ENCODE measurements at regions not wholly inside any gene's neighbourhood (a gene's known extent, or its start where the extent isn't known, plus 50 kb on each side); places are given as distances from the start of the nearest gene placed in this dataset.

GRCh38 chr1:199322278-199322677 lies 683.4 kb downstream of the PTPRC start:
- H3K79me2 ChIP-seq (ENCODE audit: control insufficient read depth, insufficient read depth, low read length) = no peaks in the 10 kb centered on the region
- intact Hi-C loops (cut with micrococcal nuclease; ENCODE audit: unreplicated experiment) = no loop called here
- H3K4me1 ChIP-seq (ENCODE audit: control insufficient read depth, insufficient read depth, low read length) = no peaks in the 10 kb centered on the region
- DNase-seq (ENCODE audit: low read depth, low spot score) (no peak), ATAC-seq (no peak), FAIRE-seq (no peak)
- no peaks in the 10 kb centered on the region; the same call in 2 of the 3 replicates for H3K9me3 ChIP-seq (replicated peaks; ENCODE audit: control insufficient read depth, insufficient read depth, low read length)
- ChIA-PET SMC1A (ENCODE audit: uncharacterized antibody, unreplicated experiment) (no interaction called here), POLR2A (interaction anchor here (0.5 kb wide), 1 partner anchor 103 kb away, joined by 5 read pairs; no protein-coding TSS in a partner anchor), CTCF (interaction anchor here (1.2 kb wide), 1 partner anchor 85 kb away, joined by 3 read pairs; no protein-coding TSS in a partner anchor), RAD21 (ENCODE audit: unreplicated experiment) (no interaction called here)
- no peak overlapping the region for H3K4me2 ChIP-seq (ENCODE audit: control insufficient read depth, insufficient read depth)
- WGBS (ENCODE audit: insufficient coverage, insufficient replicate concordance, low lambda C conversion rate, missing lambda C conversion rate) = 92% methylated on average over 1 of the region's 1 CpG
- no peak overlapping the region for H3K4me3 ChIP-seq
- H2AFZ ChIP-seq (ENCODE audit: control insufficient read depth, low read depth, low read length) = no peak overlapping the region
- in situ Hi-C loops (cut with MboI) = no loop called here
- H4K20me1 ChIP-seq (ENCODE audit: control insufficient read depth, insufficient read depth) = no peaks in the 10 kb centered on the region
- no peak overlapping the region for H3K9ac ChIP-seq (ENCODE audit: control insufficient read depth, insufficient read depth, low read length)
- no peaks in the 10 kb centered on the region for H3K36me3 ChIP-seq (ENCODE audit: control insufficient read depth in 2 of 2, insufficient read depth in 2 of 2, low read length in 1 of 2)
- BruUV-seq (replicated peaks) = no TSS peak
- no peak overlapping the region for H3K27ac ChIP-seq (ENCODE audit: control insufficient read depth, insufficient read depth)
- H3K27me3 ChIP-seq (replicated peaks in 1 of 2; ENCODE audit: control insufficient read depth in 2 of 2, insufficient read depth in 2 of 2, low read length in 1 of 2) = no peaks in the 10 kb centered on the region; a peak in 1 of 4 replicates
- TF ChIP-seq CUX1 (IDR thresholded peaks at IDR 0.05; ENCODE audit: insufficient replicate concordance, low read depth, low read length) (no peak), CBFB (IDR thresholded peaks at IDR 0.05; ENCODE audit: low read depth) (no peak), GABPA (IDR thresholded peaks at IDR 0.05; ENCODE audit: low read depth) (no peak), BMI1 (IDR thresholded peaks at IDR 0.05; ENCODE audit: borderline replicate concordance) (no peak), YY1 (IDR thresholded peaks at IDR 0.05; ENCODE audit: low read depth, low read length) (no peak), ZNF384 (IDR thresholded peaks at IDR 0.05; ENCODE audit: borderline replicate concordance, low read depth, low read length) (no peak), PML (IDR thresholded peaks at IDR 0.05; ENCODE audit: low read length) (no peak), KDM1A (IDR thresholded peaks at IDR 0.05; ENCODE audit: borderline replicate concordance) (no peak), NFYA (IDR thresholded peaks at IDR 0.05; ENCODE audit: borderline replicate concordance, low read depth, low read length) (no peak), SPI1 (IDR thresholded peaks at IDR 0.05; ENCODE audit: borderline replicate concordance, insufficient read depth, low read depth, low read length) (no peak)
- TF ChIP-seq, protein P1, sequence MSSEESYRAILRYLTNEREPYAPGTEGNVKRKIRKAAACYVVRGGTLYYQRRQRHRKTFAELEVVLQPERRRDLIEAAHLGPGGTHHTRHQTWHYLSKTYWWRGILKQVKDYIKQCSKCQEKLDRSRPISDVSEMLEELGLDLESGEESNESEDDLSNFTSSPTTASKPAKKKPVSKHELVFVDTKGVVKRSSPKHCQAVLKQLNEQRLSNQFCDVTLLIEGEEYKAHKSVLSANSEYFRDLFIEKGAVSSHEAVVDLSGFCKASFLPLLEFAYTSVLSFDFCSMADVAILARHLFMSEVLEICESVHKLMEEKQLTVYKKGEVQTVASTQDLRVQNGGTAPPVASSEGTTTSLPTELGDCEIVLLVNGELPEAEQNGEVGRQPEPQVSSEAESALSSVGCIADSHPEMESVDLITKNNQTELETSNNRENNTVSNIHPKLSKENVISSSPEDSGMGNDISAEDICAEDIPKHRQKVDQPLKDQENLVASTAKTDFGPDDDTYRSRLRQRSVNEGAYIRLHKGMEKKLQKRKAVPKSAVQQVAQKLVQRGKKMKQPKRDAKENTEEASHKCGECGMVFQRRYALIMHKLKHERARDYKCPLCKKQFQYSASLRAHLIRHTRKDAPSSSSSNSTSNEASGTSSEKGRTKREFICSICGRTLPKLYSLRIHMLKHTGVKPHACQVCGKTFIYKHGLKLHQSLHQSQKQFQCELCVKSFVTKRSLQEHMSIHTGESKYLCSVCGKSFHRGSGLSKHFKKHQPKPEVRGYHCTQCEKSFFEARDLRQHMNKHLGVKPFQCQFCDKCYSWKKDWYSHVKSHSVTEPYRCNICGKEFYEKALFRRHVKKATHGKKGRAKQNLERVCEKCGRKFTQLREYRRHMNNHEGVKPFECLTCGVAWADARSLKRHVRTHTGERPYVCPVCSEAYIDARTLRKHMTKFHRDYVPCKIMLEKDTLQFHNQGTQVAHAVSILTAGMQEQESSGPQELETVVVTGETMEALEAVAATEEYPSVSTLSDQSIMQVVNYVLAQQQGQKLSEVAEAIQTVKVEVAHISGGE (CRISPR knock-in tag; IDR thresholded peaks at IDR 0.05) = no peak
- TF ChIP-seq, protein P2, sequence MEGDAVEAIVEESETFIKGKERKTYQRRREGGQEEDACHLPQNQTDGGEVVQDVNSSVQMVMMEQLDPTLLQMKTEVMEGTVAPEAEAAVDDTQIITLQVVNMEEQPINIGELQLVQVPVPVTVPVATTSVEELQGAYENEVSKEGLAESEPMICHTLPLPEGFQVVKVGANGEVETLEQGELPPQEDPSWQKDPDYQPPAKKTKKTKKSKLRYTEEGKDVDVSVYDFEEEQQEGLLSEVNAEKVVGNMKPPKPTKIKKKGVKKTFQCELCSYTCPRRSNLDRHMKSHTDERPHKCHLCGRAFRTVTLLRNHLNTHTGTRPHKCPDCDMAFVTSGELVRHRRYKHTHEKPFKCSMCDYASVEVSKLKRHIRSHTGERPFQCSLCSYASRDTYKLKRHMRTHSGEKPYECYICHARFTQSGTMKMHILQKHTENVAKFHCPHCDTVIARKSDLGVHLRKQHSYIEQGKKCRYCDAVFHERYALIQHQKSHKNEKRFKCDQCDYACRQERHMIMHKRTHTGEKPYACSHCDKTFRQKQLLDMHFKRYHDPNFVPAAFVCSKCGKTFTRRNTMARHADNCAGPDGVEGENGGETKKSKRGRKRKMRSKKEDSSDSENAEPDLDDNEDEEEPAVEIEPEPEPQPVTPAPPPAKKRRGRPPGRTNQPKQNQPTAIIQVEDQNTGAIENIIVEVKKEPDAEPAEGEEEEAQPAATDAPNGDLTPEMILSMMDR (IDR thresholded peaks at IDR 0.05 in 2 of 3, conservative IDR thresholded peaks at IDR 0.05 in 1 of 3; ENCODE audit: control insufficient read depth in 2 of 3, extremely low read depth in 1 of 3, insufficient read depth in 1 of 3, low read depth in 3 of 3, low read length in 3 of 3) = no peak
